Iris pigment epithelial cell (primary cell): ENCODE measurements at regions not wholly inside any gene's neighbourhood (a gene's known extent, or its start where the extent isn't known, plus 50 kb on each side); places are given as distances from the start of the nearest gene placed in this dataset.
"Not testable (repeated sequence)": the region's sequence is repeated elsewhere in the genome, so short reads cannot be mapped to it uniquely, and the experiment has no call there.

ENCODE experiments used
- DNase-seq: peaks from one replicate; pipeline ENCODE4 v3.0.0-alpha.2; 2011; ENCODE audit warnings: low read depth

DNA sequence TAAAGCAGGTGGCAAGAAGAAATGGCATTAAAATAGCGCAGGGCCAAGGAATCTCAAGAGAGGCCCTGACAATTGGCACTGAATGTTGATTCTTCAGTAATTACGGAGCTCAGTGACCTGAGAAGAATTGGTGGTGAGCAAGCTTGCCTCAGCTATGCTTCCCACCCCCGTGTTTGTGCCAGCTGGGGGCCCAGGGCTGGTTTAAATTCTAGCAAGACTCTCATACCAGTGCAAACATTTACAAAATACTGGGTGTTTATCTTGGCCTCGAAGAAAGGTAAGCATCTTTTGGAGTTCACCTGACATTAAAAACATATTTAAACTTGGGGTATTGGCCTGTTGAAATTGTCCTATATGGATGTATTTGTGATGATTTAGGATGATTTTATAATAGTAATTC, 296.7 kb upstream of the USP25 start:
- no peak for DNase-seq

DNA sequence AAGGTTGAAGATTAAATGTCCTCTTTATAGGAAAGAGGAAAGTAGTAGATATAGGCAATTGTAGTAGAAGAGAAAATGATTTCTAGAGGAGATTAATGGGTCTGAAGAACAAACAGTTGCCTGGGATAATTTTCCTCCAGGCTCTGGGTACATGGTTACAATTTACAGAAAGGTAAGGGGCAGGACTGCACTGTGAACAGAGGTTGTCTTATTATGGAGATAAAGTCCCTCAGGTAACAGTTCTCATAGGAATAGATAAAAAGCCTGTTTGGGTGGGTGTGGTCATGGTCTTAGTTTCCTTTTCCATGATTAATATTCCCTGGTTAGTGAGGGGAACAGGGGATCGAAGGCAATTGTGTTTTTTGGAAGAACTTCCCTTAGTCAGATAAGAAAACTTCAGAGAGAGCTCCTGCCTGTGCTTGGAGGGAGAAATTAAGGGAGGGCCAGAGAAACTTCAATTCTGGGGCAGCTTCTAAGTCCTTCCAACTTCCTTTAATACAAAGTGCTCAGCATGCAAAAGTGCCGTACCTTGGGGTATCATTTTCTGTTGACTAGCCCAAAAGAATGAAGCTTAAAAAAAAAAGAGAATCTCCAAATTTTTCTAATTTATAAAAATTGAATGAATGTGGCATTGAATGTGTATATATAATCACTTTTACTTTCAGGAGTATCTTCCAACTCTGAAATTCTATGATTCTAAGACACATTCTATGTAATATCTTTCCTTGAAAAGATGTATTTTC, 295.4 kb upstream of the USP25 start:
- DNase-seq = no peak

DNA sequence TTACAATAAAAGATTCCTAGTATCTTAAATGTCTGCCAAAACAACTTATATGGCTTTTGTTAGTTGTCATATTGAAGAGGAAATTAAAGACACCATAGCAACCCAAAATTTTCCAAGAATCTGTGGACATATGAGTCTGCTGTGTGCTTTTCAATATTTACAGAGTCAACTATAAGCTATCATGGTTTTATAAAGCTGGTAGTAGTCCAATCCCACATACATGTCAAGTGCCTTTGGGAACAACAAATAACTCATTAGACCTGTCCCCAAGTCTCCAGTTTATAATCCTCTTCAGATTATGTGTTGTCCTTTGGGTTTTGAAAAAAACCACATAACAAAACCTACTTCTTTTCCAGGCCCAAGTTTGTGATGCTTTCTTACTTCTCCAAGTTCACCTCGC, 293.8 kb upstream of the USP25 start:
- DNase-seq = no peak

DNA sequence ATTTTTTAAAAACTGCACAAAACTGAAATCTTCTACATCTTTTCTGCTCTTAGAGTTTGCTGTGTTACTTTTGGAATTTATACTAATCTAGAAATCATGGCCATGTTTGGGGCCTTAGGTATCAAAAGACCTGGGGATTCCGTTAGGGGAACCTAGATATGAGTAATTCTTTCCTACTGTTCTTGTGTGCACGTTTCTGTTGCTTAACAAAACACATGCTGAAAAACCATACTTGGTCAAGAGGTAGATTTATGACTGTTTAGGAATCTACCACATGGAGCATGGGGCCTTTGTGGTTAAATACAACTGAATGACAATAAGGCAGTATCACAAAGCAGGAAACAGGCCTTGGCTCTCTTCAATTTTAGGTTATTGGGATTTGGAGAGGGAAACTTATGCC, 291.9 kb upstream of the USP25 start:
- DNase-seq = peak; percentile 65

DNA sequence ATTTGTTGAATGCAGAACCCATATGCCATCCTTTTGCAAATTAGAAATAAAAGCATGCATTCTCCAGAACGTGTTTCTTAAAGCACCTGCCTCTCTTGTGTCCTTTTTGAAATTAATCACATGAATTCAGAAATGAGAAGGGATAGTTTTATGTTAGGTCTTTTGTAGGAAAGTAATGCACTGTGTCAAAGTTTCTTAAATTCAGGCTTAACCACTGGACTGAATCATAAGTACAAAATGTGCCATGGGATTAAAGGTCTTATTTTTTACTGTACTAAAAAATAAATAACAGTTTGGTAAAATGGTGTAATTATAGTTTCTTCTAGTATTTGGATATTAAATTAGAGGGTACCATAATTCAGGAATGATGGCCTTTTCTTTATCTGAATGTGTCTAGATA, 290.1 kb upstream of the USP25 start:
- DNase-seq = no peak

DNA sequence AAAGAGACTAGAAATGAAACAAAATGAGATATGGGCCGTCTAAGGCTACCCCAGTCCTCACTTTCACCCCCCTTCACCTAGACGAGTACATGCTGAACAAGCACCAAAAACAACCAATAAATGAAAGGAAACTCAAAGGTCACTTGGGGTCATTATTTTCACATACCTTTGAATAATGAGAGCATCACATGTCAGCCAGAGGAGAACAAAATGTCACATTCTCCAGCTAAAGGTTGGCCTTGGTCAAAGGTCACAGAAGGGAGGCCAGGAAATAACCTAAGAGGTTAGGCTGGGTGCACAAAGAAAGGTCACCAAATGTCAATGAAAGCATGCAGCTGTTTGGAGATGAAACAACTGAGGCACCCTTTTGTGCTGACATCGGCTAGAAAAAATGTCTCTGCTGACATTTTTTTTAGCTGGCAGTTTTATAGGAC, 288.7 kb upstream of the USP25 start:
- no peak for DNase-seq

DNA sequence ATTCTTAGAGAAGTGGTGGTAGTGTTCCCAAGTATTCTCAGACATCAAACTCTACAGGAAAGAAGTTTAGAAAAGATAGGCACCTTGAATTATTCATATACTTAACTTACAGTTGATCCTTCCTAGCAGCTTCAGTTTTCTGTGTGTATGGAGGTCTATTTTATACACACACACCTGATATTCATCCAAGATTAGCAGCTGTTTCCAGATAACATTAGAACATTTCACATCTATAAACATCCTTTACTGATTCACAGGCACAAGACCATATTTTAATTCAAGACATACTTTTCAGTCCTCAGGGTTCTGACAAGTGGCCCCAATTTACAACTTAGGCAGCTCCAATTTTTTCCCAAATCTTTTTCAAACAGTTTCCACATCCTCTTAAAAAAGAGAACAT, 287.8 kb upstream of the USP25 start:
- DNase-seq = no peak

DNA sequence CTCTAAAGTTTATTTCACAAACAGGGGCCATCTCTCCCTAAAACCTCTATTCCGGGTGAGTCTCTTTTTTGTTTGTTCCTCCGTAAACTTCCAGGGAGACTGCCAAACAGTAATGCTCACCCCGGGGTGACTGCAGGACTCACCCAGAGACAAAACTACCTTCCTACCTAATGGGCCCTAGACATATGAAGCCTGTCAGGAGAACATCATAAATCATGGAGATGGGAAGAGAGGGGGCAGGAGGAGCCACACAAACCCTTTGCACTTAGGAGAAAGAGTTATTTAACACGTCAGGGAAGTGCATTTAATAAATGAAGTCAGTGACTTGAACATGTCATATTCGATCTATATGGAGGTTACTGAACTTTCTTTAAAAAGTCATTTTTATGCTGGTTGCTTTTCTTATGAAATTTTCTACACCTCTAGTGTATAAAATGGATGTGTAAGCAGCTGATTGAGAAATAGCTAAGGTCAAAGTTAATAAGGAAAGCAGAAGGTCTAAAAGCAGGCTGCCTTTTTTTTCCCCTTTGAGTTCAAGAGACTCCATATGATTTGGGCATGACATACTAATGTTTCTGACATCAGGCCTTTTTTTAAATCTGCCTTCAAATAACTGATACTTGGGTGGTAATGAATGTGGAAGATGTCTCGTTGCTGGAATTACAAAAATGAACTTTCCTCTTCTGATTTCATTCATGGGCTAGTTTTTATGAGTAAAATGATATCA, 286.9 kb upstream of the USP25 start:
- no peak for DNase-seq

DNA sequence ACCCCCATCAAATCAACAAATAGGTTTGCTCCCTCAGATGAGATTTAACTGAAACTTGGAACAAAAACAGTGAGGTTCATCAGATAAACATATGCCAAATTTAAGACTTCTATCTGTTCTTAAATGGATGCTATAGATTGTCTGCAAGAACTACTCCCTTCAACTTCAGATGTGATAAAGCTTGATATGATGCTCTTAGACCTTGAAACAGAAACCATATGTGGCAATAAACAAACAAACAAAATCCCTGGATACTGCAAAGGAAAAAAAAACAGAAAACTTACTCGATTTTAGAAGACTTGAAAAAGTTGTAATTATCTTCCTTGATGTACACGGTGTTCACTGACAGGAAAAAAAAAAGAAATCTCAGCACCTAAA, 286.1 kb upstream of the USP25 start:
- DNase-seq = no peak

DNA sequence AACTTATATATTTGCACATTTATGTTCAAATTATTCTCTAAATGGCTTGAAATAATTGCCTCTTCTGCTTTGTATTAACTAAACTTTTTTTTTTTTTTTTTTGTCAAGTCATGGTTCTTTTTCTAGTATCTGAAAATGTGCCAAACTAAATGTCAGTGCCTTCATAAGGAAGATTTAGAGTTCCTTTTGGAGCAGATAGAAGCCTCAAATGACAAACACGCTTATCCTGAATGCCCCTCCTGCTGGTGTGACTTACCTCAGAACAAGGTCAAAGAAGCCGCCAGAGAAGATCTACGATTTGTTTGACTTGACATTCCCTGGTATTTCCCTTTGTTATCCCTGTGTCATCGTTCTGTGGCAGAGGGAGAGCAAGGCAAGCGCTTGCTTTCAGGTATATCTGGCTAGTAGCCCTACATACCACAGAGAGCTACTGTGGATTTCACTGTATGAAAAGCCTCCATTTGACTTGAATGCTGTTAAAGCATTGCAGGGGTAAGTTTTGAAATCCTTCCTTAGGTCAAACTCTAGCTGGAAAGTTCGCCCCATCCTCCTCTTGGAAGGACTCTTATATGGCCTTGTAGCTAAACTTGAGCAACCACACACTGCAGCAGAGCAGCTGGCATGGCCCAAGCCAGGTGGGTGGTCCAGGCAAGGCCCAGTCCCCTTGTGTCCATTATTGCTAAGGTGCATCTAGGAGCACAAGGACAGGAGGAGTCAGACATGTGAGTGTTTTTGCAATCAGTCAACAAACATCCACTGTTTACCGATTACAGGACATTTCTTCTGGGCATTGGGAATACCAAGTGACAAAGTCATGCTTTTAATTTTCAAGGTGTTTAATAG, 285.4 kb upstream of the USP25 start:
- no peak for DNase-seq

DNA sequence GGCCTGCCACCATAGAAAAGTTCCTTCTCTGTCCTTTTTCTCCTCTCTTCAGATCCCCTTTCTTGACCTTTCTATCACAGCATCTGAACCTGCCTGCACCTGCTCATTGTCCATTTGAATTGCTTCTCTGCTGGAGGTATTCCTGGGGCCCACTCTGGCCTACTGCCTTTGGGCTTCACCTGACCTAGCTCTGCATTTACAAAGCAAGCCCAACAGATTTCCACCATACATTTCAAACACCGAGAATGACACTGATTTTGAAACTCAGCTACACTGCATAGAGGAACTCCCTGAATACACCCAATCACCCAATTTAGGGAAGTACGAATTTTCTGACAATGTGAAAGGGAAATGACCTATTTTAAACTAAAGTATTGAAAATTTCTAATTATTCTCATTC, 284.5 kb upstream of the USP25 start:
- DNase-seq = no peak

DNA sequence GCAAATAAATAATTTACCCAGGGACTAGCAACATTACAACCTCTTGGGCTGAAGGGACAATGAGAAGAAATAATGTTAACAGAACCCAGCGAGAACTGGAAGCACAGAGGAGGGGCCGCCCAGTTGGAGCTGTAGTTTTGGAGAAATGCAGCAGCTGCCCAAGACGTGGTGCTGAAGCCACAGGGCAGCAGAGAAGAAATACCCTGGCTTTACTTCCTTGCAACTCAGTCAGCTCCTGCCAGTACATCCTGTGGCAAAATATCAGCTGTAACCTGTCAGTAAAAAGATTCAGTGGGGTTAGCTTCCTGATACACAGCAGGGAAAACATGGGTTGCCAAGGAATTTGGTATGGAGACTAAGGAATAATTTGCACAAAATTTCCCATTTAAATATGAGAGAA, 283.6 kb upstream of the USP25 start:
- no peak for DNase-seq

DNA sequence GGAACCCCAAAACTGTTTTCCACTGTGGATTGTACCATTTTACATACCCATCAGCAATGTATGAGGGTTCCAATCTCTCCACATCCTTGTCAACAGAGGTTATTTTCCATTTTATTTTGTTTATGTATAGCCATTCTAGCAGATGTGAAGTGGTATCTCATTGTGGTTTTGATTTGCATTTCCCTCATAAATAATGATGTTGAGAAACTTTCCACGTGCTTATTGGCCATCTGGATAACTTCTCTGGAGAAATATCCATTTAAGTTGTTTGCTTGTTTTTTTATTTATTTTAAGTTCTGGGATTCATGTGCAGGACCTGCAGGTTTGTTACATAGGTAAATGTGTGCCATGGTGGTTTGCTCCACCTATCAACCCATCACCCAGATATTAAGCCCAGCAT, 280.2 kb upstream of the USP25 start:
- no peak for DNase-seq

DNA sequence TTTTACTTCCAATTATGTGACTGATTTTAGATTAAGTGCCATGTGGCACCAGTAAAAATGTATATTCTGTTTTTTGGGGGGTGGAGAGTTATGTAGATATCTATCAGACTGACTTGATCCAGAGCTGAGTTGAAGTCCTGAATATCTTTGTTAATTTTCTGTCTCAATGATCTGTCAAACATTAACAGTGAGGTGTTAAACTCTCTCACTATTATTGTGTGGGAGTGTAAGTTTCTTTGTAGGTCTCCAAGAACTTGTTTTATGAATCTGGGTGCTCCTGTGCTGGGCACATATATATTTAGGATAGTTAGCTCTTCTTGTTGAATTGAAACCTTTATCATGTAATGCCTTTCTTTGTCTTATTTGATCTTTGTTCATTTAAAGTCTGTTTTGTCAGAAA, 276.5 kb upstream of the USP25 start:
- no peak for DNase-seq

DNA sequence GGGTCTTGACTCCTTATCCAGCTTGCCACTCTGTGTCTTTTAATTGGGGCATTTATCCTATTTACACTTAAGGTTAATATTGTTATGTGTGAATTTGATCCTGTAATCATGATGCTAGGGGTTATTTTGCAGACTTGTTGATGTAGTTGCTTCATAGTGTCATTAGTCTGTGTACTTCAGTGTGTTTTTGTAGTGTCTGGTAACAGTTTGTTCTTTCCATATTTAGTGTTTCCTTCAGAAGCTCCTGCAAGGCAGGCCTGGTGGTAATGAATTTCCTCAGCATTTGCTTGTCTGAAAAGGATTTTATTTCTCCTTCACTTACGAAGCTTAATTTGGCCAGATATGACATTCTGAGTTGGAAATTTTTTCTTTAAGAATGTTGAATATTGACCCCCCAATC, 276.0 kb upstream of the USP25 start:
- DNase-seq = not testable (repeated sequence)

DNA sequence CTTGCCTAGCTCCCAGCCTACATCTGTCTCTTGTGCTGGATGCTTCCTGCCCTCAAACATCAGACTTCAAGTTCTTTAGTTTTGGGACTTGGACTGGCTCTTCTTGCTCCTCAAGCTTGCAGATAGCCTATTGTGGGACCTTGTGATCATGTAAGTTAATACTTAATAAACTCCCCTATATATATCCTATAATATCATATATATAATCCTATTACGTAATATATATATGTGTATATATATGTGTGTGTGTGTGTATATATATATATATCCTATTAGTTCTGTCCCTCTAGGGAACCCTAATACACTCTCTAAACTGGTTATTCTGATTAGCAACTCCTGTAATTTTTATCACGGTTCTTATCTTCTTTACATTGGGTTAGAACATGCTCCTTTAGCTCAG, 274.9 kb upstream of the USP25 start:
- DNase-seq = not testable (repeated sequence)

DNA sequence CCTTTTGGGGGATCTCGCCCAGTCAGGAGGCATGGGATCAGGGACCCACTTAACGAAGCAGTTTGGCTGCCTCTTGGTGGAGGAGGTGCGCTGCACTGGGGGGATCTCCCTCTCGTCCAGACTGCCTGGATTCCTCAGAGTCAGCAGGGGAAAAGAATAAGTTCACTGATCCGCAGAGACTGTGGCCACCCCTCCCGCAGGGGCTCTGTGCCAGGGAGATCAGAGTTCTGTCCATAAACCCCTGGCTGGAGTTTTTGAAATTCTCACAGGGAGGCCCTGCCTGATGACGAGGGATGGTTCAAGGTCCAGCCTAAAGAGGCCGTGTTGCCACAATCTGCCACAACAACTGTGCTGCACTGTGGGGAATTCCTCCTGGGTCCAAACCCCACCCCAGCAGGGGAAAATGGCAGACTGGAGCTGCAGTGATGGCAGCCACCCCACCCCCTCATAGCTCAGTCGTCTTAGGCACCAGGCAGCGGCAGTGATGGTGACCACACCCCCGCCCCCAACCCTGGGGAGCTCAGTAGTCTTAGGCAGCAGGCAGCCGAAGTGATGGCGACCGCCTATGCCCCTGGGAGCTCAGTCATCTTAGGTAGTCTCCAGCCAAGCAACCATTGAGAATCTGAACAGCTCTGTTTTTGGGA, 273.8 kb upstream of the USP25 start:
- no peak for DNase-seq

DNA sequence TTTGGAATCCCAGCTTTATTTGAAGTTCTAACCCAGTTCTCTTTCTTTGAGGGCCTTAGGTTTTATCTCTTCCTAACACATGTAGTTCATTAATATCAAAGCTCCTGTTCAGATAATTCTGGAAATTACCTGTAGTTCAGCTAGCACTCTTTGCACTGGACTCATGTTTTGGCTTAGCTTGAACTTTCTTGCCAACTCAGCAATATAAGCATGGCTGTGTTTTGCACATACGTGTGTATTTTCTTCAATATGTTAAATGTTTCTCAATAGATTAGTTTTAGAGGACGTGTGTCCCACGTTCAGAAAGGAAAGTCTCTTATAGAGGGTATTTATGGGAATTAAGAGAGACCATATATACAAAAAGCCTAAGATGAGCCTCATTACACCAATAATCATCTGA, 271.8 kb upstream of the USP25 start:
- DNase-seq = no peak

DNA sequence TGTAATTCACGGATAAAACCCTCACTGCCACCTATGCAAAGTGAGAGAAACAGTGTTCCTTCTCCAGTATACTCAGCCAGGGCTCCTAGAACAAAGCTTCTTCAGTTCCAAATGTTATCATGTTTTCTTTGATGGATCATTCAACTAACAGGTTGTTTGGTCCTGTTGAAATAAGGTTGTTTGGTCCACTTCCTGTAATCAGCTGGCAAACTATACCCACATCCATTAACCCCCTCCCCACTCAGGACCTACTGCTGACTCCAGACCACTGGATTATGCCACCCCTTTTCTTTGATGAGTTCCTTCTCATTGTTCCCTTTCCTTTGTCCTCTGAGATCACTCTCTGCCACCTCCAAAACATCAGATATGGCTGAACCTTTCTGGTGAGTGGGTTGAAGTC, 267.7 kb upstream of the USP25 start:
- no peak for DNase-seq

DNA sequence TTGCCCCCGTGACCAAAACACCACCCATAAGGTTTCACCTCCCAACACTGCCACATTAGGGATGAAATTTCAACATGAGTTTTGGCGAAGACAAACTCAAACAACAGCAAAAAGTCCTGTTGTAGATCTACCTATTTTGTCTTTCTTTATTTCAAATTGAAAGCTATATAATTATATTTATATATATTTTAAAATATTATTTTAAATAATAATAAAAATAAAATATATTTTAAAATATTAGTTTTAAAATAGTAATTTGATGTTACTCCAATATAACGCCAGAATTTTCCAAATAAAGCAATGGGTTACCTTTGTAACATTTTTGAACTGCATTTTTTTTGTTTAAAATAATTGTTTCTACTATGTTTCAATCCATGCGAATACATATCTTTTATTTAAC, 263.5 kb upstream of the USP25 start:
- no peak for DNase-seq

DNA sequence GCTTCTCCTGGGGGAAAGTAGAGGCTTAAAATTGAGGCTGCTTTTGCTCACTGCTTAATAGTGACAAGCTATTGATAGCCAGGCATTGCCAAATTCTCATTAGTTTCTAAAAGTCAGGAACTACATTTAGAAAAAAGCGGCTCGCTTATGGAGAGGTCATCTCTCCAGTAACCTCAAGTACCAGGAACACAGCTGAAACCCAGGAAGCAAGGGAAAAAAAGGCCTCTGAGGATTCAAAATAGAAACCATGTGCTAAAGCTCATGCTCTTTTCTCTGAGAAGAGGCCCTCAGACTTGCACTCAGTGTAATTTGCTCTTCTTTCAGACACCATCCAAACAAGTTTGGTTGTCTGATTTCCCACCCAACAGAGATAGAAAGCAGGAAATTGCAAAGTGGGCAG, 261.4 kb upstream of the USP25 start:
- DNase-seq = no peak
